MM.1S (cell line): ENCODE measurements at regions not wholly inside any gene's neighbourhood (a gene's known extent, or its start where the extent isn't known, plus 50 kb on each side); places are given as distances from the start of the nearest gene placed in this dataset.

Source experiments
- CTCF ChIP-seq: fragments of 300-600 bp; sonication (generic); IDR thresholded peaks from 2 replicates; pipeline ENCODE4 v1.5.1; 2016; ENCODE audit warnings: antibody characterized with exemption, low read length, mixed read lengths
- EZH2 ChIP-seq: fragments of 300-600 bp; sonication (generic); optimal IDR thresholded peaks from 2 replicates; pipeline ENCODE3; 2017; ENCODE audit warnings: low read depth, mild to moderate bottlenecking, antibody characterized with exemption, low read length, mixed read lengths
- EZH2phosphoT487 ChIP-seq: fragments of 300-600 bp; sonication (generic); IDR thresholded peaks from 2 replicates; pipeline ENCODE4 v1.6.1; 2018; ENCODE audit warnings: antibody characterized with exemption, low read length

DNA sequence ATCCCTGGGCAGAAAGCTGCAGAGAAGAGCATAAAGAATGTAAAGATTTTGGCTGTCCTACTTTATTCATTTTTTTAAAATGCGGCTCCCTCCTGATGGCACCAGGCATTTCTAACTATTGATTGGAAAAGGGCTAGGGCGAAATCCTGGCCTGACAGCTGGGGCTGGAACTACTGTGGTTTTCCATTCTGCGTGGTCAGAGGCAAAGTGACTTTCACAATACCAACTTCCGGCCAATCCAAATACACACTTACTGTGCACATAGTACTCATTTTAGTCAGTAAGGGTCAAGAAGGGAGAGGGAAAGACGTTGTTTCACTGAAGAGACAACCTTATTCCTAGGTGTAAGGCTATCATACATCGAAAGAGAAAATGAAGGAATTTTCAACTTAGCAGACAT lies 113.8 kb upstream of the PMFBP1 start:
- TF ChIP-seq CTCF: no peak
- no peak for TF ChIP-seq EZH2
- TF ChIP-seq EZH2phosphoT487: no peak
